Activated T-cell treated with anti-CD3 and anti-CD28 coated beads, Interleukin-2, amount 50 U/mL, for 24 hours (primary cell): ENCODE measurements at regions not wholly inside any gene's neighbourhood (a gene's known extent, or its start where the extent isn't known, plus 50 kb on each side); places are given as distances from the start of the nearest gene placed in this dataset.

Experiments used
- DNase-seq: peaks from one replicate; pipeline ENCODE4 v3.0.0-alpha.2; 2020
- H3K27ac Mint-ChIP-seq: 2 replicates; pipeline ENCODE4 v1.8.0; 2020; ENCODE audit warnings: mild to moderate bottlenecking, mixed read lengths
- H3K27me3 Mint-ChIP-seq: 2 replicates; pipeline ENCODE4 v1.8.0; 2020; ENCODE audit warnings: mixed read lengths
- H3K36me3 Mint-ChIP-seq: 2 replicates; pipeline ENCODE4 v1.8.0; 2020; ENCODE audit warnings: low read depth, mixed read lengths
- H3K4me1 Mint-ChIP-seq: 2 replicates; pipeline ENCODE4 v1.8.0; 2020; ENCODE audit warnings: low read depth, mixed read lengths
- H3K4me3 Mint-ChIP-seq: 2 replicates; pipeline ENCODE4 v1.8.0; 2020; ENCODE audit warnings: mild to moderate bottlenecking, moderate library complexity, mixed read lengths
- H3K9me3 Mint-ChIP-seq: 2 replicates; pipeline ENCODE4 v1.8.0; 2020; ENCODE audit warnings: mixed read lengths

DNA sequence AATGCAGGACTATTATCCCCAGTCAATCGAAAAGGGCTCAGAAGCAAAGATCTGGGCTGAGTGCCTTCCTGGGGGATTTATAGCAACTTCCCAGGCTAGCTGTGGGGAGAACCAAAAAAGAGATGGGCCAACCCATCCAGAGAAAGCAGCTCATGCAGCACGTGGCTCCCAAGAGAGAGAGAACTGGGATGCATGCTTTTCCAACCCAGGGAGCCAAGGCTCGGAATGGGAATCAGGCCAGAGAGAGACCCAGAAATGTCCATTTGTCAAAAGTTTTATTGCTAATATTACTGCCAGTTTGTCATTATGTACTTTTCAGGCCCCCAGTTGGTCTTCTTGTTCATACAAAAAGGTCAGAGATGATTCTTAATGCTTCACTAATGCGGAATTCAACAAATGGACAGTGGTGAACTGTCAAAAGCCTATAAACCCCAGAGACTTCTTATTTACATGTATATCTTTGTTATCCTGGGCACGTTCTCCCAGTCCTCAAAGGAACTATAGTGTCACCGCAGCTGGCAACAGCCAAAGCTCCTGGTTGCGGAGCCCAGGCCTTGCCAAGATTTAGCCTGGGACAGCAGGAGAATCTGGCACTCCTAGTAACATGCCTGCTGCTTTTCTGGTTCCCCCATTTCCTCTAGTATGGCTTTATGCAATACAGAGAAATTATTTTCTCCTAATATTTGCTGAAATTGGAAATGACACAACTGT, 139.1 kb upstream of the POU3F2 start:
- Mint-ChIP-seq H3K9me3 (no peaks in the 10 kb centered on the region), H3K4me1 (no peaks in the 10 kb centered on the region), H3K27me3 (no peaks in the 10 kb centered on the region), H3K36me3 (no peaks in the 10 kb centered on the region), H3K4me3 (no peak overlapping the region), H3K27ac (no peak overlapping the region)
- no peak for DNase-seq

DNA sequence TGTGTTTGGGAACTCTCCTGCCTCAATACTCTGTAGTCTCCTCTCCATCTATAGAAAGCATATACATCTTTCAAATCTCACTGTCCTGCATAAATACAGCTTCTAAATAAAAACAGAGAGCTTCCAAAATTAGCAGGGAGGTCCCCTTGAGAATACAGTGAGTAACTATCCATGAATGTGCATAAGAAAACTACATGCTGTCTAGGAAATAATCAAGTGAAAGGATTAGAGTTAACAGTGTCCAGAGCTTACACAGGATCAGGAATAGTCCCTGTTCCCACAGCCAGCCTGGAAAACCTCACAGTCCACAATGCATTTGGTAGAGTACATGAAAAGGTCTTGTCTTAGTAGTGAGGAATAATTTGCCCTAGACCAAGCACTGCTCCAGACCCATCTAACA, 123.0 kb upstream of the POU3F2 start:
- H3K4me1 Mint-ChIP-seq, result no peaks in the 10 kb centered on the region
- H3K27me3 Mint-ChIP-seq, result peaks cover 7% of the 10 kb centered on the region
- no peak overlapping the region for H3K27ac Mint-ChIP-seq
- H3K36me3 Mint-ChIP-seq, result no peaks in the 10 kb centered on the region
- H3K9me3 Mint-ChIP-seq, result no peaks in the 10 kb centered on the region
- no peak for DNase-seq
- H3K4me3 Mint-ChIP-seq, result no peak overlapping the region

DNA sequence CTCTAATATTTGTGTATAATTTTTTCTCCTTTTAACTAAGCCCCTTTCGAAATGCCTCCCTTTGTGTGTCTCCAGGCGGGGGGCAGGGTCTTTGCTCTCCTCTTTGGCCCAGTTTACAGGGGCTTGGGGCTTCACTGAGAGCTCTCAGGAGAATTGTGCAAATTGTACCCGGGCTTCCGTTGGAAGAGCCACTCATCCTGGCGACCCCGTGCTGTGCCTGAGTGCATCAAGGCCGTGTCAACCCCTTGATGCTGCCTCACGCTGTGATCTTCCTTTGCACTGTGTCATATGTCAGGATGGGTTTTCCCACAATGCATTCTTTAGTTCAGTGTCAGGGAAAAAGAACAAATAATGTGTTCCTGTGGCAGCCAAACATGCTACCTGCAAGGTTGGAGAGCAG, 118.0 kb upstream of the POU3F2 start:
- Mint-ChIP-seq H3K4me3 (no peak overlapping the region), H3K9me3 (no peaks in the 10 kb centered on the region), H3K27me3 (peaks cover 21% of the 10 kb centered on the region), H3K4me1 (no peaks in the 10 kb centered on the region), H3K36me3 (no peaks in the 10 kb centered on the region), H3K27ac (no peak overlapping the region)
- no peak for DNase-seq

DNA sequence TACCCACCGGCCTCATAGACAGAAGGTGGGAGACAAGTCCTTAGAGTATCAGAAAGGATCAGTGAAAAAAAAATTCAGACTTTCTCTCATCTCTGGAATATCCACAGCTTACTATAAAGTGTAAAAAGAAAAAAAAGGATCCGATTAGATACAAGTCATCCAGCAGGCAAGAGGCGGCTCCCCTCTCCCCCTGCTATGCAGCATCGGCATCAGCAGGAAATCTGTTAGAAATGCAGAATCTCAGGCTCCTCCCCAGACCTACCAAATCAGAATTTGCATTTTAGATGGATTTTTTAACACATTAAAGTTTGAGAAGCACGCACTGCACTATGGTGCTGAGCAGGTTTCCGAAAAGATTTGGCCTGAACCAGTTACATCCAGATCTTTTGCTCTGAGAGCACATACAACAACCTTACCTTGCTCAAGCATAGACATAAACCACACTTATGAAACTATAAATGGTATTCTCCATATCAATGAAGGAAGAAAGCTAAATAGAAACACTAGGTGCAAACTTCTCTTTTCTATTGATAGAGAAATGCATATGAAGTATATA, 117.0 kb upstream of the POU3F2 start:
- no peak for DNase-seq
- no peak overlapping the region for H3K27ac Mint-ChIP-seq
- H3K4me3 Mint-ChIP-seq, result no peak overlapping the region
- H3K9me3 Mint-ChIP-seq, result no peaks in the 10 kb centered on the region
- peaks cover 21% of the 10 kb centered on the region for H3K27me3 Mint-ChIP-seq
- no peaks in the 10 kb centered on the region for H3K36me3 Mint-ChIP-seq
- H3K4me1 Mint-ChIP-seq, result no peaks in the 10 kb centered on the region

DNA sequence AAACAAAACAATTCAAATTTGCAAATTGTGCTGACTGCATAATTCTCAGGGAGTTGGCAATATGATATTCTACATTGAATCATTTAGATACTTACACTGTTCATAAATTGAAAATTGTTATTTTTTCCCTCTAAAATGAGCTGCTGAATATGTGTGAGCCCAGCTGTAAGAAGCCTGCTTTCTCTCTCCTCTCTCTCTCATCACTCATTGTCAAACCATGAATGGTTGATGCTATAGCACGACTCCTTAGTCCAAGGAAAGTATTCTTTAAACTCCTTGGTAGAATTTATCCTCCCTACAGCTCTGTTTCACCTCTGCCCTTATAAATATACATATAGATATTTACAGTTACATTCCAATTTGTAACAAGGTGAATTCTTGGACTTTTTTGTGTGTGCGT, 116.4 kb upstream of the POU3F2 start:
- H3K27ac Mint-ChIP-seq, result no peak overlapping the region
- H3K4me1 Mint-ChIP-seq, result no peaks in the 10 kb centered on the region
- H3K4me3 Mint-ChIP-seq, result no peak overlapping the region
- H3K27me3 Mint-ChIP-seq, result peaks cover 21% of the 10 kb centered on the region
- no peaks in the 10 kb centered on the region for H3K36me3 Mint-ChIP-seq
- DNase-seq, result no peak
- H3K9me3 Mint-ChIP-seq, result no peaks in the 10 kb centered on the region

DNA sequence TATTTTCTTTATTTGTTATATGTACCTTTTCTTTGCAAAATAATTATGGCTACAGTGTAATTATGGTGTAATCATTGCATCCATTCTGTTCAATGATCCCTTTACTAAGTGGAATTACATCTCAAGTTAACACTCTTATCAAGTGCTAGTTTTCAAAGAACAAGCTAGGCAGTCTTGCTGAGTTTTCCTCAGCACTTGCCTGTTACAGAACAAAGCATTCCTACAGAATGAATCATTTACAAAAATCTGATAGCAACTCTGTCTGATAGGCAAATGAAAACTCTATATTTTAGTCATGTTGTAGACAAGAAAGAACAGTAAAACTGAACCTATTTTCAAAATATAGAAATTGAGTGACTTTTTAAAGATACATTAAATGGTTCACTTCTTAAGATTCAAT, 109.8 kb upstream of the POU3F2 start:
- H3K27ac Mint-ChIP-seq, result no peak overlapping the region
- H3K36me3 Mint-ChIP-seq, result no peaks in the 10 kb centered on the region
- no peaks in the 10 kb centered on the region for H3K9me3 Mint-ChIP-seq
- no peak for DNase-seq
- H3K27me3 Mint-ChIP-seq, result peaks cover 5% of the 10 kb centered on the region
- H3K4me3 Mint-ChIP-seq, result no peak overlapping the region
- no peaks in the 10 kb centered on the region for H3K4me1 Mint-ChIP-seq

DNA sequence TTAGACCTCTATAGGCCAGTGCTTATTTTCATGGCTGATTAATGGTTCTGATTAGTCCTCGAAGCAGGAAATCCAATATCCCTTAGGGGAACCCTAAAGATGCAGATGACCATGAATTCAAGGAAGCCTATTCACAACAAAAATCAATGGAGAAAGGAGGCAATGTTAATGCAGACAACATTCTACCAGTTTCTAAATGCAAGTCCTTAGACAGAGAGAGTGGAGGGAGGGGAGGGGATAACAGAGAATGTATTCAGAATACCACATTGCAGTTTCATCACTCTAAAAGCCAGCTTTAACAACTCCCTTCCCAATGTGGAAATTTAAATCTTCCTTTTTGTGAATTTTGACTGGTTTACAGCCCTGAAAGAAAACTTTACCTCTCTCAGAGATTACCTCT, 87.1 kb upstream of the POU3F2 start:
- H3K27ac Mint-ChIP-seq, result no peak overlapping the region
- H3K4me1 Mint-ChIP-seq, result no peaks in the 10 kb centered on the region
- H3K27me3 Mint-ChIP-seq, result peaks cover 2% of the 10 kb centered on the region
- H3K9me3 Mint-ChIP-seq, result peaks cover 2% of the 10 kb centered on the region
- no peaks in the 10 kb centered on the region for H3K36me3 Mint-ChIP-seq
- H3K4me3 Mint-ChIP-seq, result no peak overlapping the region
- no peak for DNase-seq

DNA sequence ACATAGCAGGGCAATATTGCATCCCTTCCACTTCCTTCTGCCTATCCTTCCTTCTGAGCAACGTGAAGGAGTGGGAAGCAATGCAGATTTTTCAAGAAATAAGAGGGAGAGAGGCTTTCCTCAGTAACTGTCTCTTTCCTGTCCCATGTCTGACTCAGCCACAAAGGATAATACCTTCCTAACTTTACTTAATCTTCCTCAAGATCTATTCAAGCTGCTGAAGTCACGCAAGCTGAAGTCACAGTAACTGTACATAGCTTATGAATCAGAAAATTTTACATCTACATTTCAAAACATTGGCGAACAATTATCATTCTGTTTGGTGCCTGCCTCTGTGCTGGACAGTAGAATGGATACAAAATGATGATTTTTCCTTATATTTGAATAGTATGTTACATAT, 86.4 kb upstream of the POU3F2 start:
- peaks cover 5% of the 10 kb centered on the region for H3K9me3 Mint-ChIP-seq
- H3K36me3 Mint-ChIP-seq, result no peaks in the 10 kb centered on the region
- no peak overlapping the region for H3K4me3 Mint-ChIP-seq
- no peaks in the 10 kb centered on the region for H3K4me1 Mint-ChIP-seq
- DNase-seq, result no peak
- H3K27ac Mint-ChIP-seq, result no peak overlapping the region
- peaks cover 3% of the 10 kb centered on the region for H3K27me3 Mint-ChIP-seq

DNA sequence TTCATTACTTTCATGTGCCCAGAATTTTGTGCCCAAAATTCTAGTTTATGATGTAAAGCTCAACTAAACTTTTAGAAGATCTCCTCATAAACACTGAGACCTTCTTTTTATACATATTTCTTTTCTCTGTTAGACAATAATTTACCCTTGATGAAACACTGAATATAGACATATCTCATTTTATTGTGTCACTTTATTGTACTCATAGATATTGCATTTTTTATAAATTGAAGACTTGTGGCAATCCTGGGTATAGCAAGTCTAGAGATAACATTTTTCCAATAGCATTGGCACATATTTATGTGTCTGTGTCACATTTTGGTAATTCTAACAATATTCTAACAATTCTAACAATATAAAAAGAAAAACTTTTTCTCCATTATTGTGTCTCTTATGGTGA, 74.9 kb upstream of the POU3F2 start:
- Mint-ChIP-seq H3K27me3 (peaks cover 22% of the 10 kb centered on the region), H3K9me3 (no peaks in the 10 kb centered on the region), H3K27ac (no peak overlapping the region), H3K36me3 (no peaks in the 10 kb centered on the region), H3K4me1 (peaks cover 4% of the 10 kb centered on the region), H3K4me3 (no peak overlapping the region)
- DNase-seq, result no peak

DNA sequence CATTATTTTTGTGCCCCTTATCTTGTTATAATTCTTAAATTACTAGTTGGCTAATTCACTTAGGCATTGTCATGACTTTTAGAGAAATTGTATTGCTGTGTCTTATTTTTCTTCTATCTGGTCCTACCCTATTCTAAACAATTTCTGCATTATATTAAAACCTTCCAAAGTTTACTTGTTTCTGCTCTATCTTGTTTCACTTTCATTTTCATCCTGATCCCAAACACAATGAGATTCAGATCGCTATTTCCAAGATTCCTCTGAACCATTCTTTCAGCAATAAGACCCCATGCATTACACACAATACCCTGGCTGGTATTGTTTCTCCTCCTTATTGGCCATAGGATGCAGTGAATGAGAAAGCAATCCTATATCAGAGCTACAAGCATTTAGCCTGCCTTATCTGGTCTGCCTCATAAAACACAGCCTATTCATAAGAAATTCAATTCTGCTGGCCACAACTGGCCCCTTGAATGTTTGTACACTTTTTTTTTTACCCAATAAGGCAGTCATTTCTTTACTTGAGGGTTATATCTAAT, 69.9 kb upstream of the POU3F2 start:
- no peak for DNase-seq
- no peak overlapping the region for H3K27ac Mint-ChIP-seq
- no peaks in the 10 kb centered on the region for H3K36me3 Mint-ChIP-seq
- no peaks in the 10 kb centered on the region for H3K9me3 Mint-ChIP-seq
- peaks cover 6% of the 10 kb centered on the region for H3K4me1 Mint-ChIP-seq
- no peak overlapping the region for H3K4me3 Mint-ChIP-seq
- peaks cover 44% of the 10 kb centered on the region for H3K27me3 Mint-ChIP-seq

DNA sequence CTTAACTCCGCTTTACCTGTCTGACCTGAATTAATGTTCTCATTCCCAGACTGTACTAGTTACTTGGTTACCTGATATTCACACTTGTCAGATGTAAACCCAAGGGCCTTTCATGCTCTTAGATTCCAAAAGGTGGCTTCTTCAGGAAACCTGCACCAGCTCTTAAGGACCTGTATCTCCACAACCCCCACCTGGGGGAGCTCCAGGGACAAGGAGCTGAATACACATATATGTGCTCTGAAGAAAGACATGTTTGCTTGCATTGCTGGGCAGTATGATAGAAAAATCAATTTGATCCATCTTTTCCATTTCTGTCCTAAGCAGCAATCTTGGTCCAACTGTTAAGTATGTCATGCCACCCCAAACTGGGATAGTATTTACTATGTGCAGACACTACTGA, 64.8 kb upstream of the POU3F2 start:
- DNase-seq, result no peak
- H3K36me3 Mint-ChIP-seq, result no peaks in the 10 kb centered on the region
- H3K9me3 Mint-ChIP-seq, result no peaks in the 10 kb centered on the region
- no peak overlapping the region for H3K27ac Mint-ChIP-seq
- peaks cover under 1% of the 10 kb centered on the region for H3K4me1 Mint-ChIP-seq
- peaks cover 42% of the 10 kb centered on the region for H3K27me3 Mint-ChIP-seq
- H3K4me3 Mint-ChIP-seq, result no peak overlapping the region

DNA sequence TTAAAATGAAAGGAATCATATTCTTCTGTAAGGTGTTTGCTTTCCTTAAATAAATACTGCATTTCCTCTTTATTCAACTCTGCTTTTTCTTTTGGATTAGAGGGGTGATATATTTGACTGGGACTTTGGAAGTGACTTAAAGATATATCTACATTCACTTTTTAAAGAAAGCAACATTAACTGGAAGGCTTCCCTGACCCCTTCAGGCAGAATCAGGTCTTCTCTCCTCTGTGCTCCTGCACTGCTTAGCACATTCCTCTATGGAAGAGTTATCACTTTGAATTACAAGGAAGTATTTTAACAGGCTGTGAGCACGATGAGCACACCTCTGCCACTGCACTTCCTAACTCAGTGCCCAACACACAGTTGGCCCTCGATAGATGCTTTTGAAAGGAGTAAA, 59.2 kb upstream of the POU3F2 start:
- no peaks in the 10 kb centered on the region for H3K4me1 Mint-ChIP-seq
- no peak for DNase-seq
- no peaks in the 10 kb centered on the region for H3K36me3 Mint-ChIP-seq
- H3K27me3 Mint-ChIP-seq, result peaks cover 42% of the 10 kb centered on the region
- H3K9me3 Mint-ChIP-seq, result no peaks in the 10 kb centered on the region
- no peak overlapping the region for H3K27ac Mint-ChIP-seq
- no peak overlapping the region for H3K4me3 Mint-ChIP-seq

DNA sequence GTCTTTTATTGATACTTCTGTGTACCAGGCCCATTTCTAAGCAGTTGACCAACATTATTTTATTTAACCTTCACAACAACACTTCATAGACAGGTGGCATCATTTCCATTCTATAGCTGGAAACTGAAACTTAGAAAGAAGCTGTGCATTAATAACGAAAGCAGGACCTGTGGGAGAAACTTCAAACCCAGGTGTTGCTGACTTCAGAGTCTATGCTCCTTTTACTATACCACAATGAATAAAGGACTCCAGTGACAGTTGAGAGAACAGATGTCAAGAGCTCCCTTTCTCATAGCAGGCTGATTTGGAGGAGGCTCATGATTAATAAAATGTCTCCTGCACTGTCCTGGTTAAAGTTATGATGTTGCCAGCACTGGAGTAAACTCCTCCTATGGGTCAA, 56.6 kb upstream of the POU3F2 start:
- DNase-seq, result no peak
- Mint-ChIP-seq H3K36me3 (no peaks in the 10 kb centered on the region), H3K27me3 (peaks cover 45% of the 10 kb centered on the region), H3K4me3 (no peak overlapping the region), H3K9me3 (no peaks in the 10 kb centered on the region), H3K4me1 (no peaks in the 10 kb centered on the region), H3K27ac (no peak overlapping the region)

DNA sequence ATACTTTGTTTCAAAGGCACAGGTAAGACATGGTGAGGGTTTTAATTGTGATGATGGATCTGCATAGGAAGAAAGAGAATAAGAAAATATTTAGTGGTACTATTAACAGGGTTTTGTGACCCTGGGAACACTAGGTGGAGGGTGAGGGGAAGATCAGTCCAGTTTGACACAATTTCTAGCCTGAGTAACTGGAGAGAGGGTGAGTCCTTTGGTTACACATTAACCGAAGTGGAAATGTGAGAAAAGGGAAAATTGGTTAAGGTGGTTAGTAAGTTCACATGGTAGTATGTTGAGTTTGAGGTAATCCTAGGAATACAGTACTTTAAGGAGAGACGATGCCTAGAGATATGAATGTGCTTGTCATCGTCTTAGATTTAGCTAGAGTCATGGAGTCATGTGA, 54.8 kb upstream of the POU3F2 start:
- no peak for DNase-seq
- Mint-ChIP-seq H3K27ac (no peak overlapping the region), H3K4me3 (no peak overlapping the region), H3K27me3 (peaks cover 47% of the 10 kb centered on the region), H3K9me3 (no peaks in the 10 kb centered on the region), H3K4me1 (no peaks in the 10 kb centered on the region), H3K36me3 (no peaks in the 10 kb centered on the region)

DNA sequence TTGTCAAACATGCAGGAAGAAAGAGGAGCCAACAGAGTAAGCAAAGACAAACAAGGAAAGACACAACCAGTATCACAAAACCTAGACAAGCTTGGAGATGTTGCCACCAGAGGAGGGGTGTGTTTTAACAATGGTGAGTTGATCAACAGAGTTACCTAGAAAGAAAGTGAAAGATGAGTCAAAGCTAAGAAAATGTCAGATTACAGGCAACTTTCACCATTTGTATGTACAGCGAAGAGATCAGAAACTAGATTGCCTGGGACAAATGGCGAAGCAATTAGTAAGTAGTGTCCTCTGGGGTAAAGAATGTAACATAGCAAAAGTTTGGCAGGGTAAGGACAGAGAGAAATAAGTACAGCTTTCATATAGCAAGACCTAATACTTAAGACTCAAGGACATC, 51.6 kb upstream of the POU3F2 start:
- no peak for DNase-seq
- no peak overlapping the region for H3K4me3 Mint-ChIP-seq
- no peaks in the 10 kb centered on the region for H3K9me3 Mint-ChIP-seq
- no peaks in the 10 kb centered on the region for H3K36me3 Mint-ChIP-seq
- H3K27ac Mint-ChIP-seq, result no peak overlapping the region
- peaks cover 52% of the 10 kb centered on the region for H3K27me3 Mint-ChIP-seq
- no peaks in the 10 kb centered on the region for H3K4me1 Mint-ChIP-seq
